Thyroid gland (tissue), 4 donors: ENCODE measurements at regions not wholly inside any gene's neighbourhood (a gene's known extent, or its start where the extent isn't known, plus 50 kb on each side); places are given as distances from the start of the nearest gene placed in this dataset.

ENCODE experiments used
- CTCF ChIP-seq, 6 experiments: fragments of 200-600 bp in 3 of 6; fragments of 450-650 bp in 3 of 6; sonication (generic) in 3 of 6; IDR thresholded peaks; one replicate each; pipeline ENCODE4 v1.5.1; 2016 to 2019; ENCODE audit warnings: antibody characterized with exemption in 6 of 6, mild to moderate bottlenecking in 2 of 6, inconsistent platforms in 1 of 6, moderate library complexity in 1 of 6
- POLR2A ChIP-seq, 2 donors: fragments of 450-650 bp; IDR thresholded peaks; one replicate each; pipeline ENCODE4 v1.6.1; 2017; ENCODE audit warnings: antibody characterized with exemption in 2 of 2, mild to moderate bottlenecking in 2 of 2, moderate library complexity in 1 of 2

- TF ChIP-seq CTCF (IDR thresholded peaks at IDR 0.05), result peak in 4 of 6 experiments; percentile 47 to 72 (median 66)
- no peak for TF ChIP-seq POLR2A (IDR thresholded peaks at IDR 0.05)
These were observed 216.3 kb downstream of the ESM1 start for GRCh38 chr5:54769072-54769471.
